GM23338 (cell line): ENCODE measurements at regions not wholly inside any gene's neighbourhood (a gene's known extent, or its start where the extent isn't known, plus 50 kb on each side); places are given as distances from the start of the nearest gene placed in this dataset.

ENCODE experiments used
- ATAC-seq: fragments of 200-7000 bp; cut with Tn5 transposase; 3 replicates; pipeline ENCODE4 v1.9.1; 2020
- DNase-seq: peaks from one replicate; pipeline ENCODE4 v3.0.0-alpha.2; 2015; ENCODE audit warnings: low spot score
- H2AFZ ChIP-seq: fragments of 200-600 bp; sonication (generic); 2 replicates; pipeline ENCODE4 v1.8.0; 2016; ENCODE audit warnings: antibody characterized with exemption, mild to moderate bottlenecking, moderate library complexity
- H3F3A ChIP-seq: fragments of 200-600 bp; sonication (generic); replicated peaks from 2 replicates; pipeline ENCODE4 v1.8.0; 2017; ENCODE audit warnings: antibody characterized with exemption, mixed run types, low read depth
- H3K27ac ChIP-seq: fragments of 200-600 bp; sonication (generic); 2 replicates; pipeline ENCODE4 v1.6.1; 2016; ENCODE audit warnings: low read depth
- H3K27me3 ChIP-seq: fragments of 200-600 bp; sonication (generic); 2 replicates; pipeline ENCODE4 v1.8.0; 2016; ENCODE audit warnings: mild to moderate bottlenecking, mixed run types, moderate library complexity; ENCODE audit not compliant: insufficient read depth
- H3K36me3 ChIP-seq: fragments of 200-600 bp; sonication (generic); 2 replicates; pipeline ENCODE4 v1.8.0; 2016; ENCODE audit warnings: mild to moderate bottlenecking; ENCODE audit not compliant: insufficient read depth
- H3K4me1 ChIP-seq: fragments of 200-600 bp; sonication (generic); 2 replicates; pipeline ENCODE4 v1.8.0; 2016; ENCODE audit warnings: mild to moderate bottlenecking, moderate library complexity; ENCODE audit not compliant: insufficient read depth
- H3K4me2 ChIP-seq: fragments of 200-600 bp; sonication (generic); 2 replicates; pipeline ENCODE4 v1.7.1; 2017; ENCODE audit warnings: mixed run types
- H3K4me3 ChIP-seq: fragments of 200-600 bp; sonication (generic); 2 replicates; pipeline ENCODE4 v1.6.1; 2016; ENCODE audit warnings: mixed run types
- H3K79me2 ChIP-seq: fragments of 200-600 bp; sonication (generic); replicated peaks from 2 replicates; pipeline ENCODE4 v1.8.0; 2017; ENCODE audit warnings: mild to moderate bottlenecking; ENCODE audit not compliant: insufficient read depth
- H3K9me2 ChIP-seq: fragments of 200-600 bp; sonication (generic); 2 replicates; pipeline ENCODE4 v1.8.0; 2017; ENCODE audit not compliant: insufficient read depth
- H4K20me1 ChIP-seq: fragments of 200-600 bp; sonication (generic); replicated peaks from 2 replicates; pipeline ENCODE4 v1.8.0; 2017; ENCODE audit warnings: mild to moderate bottlenecking; ENCODE audit not compliant: insufficient read depth
- H3K27ac Mint-ChIP-seq: 2 replicates; pipeline ENCODE4 v1.8.0; 2020; ENCODE audit warnings: inconsistent platforms, mild to moderate bottlenecking, moderate library complexity, mixed read lengths
- H3K27me3 Mint-ChIP-seq: 3 replicates; pipeline ENCODE4 v1.8.0; 2022; ENCODE audit warnings: low read depth, mild to moderate bottlenecking, moderate library complexity, mixed read lengths, inconsistent platforms; ENCODE audit not compliant: insufficient read depth, poor library complexity
- H3K36me3 Mint-ChIP-seq: 3 replicates; pipeline ENCODE4 v1.8.0; 2021; ENCODE audit warnings: low read depth, mild to moderate bottlenecking, inconsistent platforms, moderate library complexity, mixed read lengths
- H3K4me1 Mint-ChIP-seq: 3 replicates; pipeline ENCODE4 v1.8.0; 2020; ENCODE audit warnings: mild to moderate bottlenecking, inconsistent platforms, mixed read lengths
- H3K4me3 Mint-ChIP-seq: 3 replicates; pipeline ENCODE4 v1.8.0; 2021; ENCODE audit warnings: moderate library complexity, mild to moderate bottlenecking, inconsistent platforms, mixed read lengths
- H3K9me3 Mint-ChIP-seq: 3 replicates; pipeline ENCODE4 v1.8.0; 2020; ENCODE audit warnings: moderate library complexity, mild to moderate bottlenecking, inconsistent platforms, mixed read lengths
- CREB1 ChIP-seq: fragments of 250-450 bp; sonication (Bioruptor Pico); IDR thresholded peaks from 2 replicates; pipeline ENCODE4 v1.5.0; 2020; ENCODE audit warnings: low read depth, mild to moderate bottlenecking, moderate library complexity
- EZH2 ChIP-seq: fragments of 200-600 bp; sonication (generic); IDR thresholded peaks from one replicate; pipeline ENCODE4 v1.8.0; 2017; ENCODE audit warnings: antibody characterized with exemption, mild to moderate bottlenecking, low read depth; ENCODE audit not compliant: unreplicated experiment
- EZH2phosphoT487 ChIP-seq: fragments of 200-600 bp; sonication (generic); IDR thresholded peaks from one replicate; pipeline ENCODE4 v1.8.1; 2018; ENCODE audit warnings: antibody characterized with exemption; ENCODE audit not compliant: unreplicated experiment
- NANOG ChIP-seq: IDR thresholded peaks from 2 replicates; pipeline ENCODE4 v1.6.1; 2016; ENCODE audit warnings: antibody characterized with exemption, borderline replicate concordance
- POLR2AphosphoS5 ChIP-seq: IDR thresholded peaks from 2 replicates; pipeline ENCODE4 v1.6.1; 2016; ENCODE audit warnings: antibody characterized with exemption, low read depth
- STAT1 ChIP-seq: IDR thresholded peaks from one replicate; pipeline ENCODE4 v1.6.1; 2016; ENCODE audit warnings: antibody characterized with exemption; ENCODE audit not compliant: unreplicated experiment
- ZNF331 ChIP-seq: fragments of 250-450 bp; sonication (Bioruptor Pico); IDR thresholded peaks from 2 replicates; pipeline ENCODE4 v1.5.0; 2020; ENCODE audit warnings: low read depth, mild to moderate bottlenecking, moderate library complexity
- ZNF462 ChIP-seq: fragments of 250-450 bp; sonication (Bioruptor Pico); IDR thresholded peaks from 2 replicates; pipeline ENCODE4 v1.5.0; 2020; ENCODE audit warnings: mild to moderate bottlenecking, moderate library complexity
- TF ChIP-seq, protein P1 (sequence below), 2 experiments: fragments of 200-600 bp in 1 of 2; sonication (generic) in 1 of 2; conservative IDR thresholded peaks; 2 replicates each; pipeline versions ENCODE4 v1.5.1 to v1.6.1; 2016 to 2017; ENCODE audit warnings: antibody characterized with exemption in 2 of 2, low read depth in 2 of 2, mild to moderate bottlenecking in 2 of 2, moderate library complexity in 1 of 2
- TF ChIP-seq, protein P2 (sequence below): IDR thresholded peaks from one replicate; pipeline ENCODE4 v1.6.1; 2018; ENCODE audit warnings: antibody characterized with exemption; ENCODE audit not compliant: unreplicated experiment
- TF ChIP-seq, protein P3 (sequence below): IDR thresholded peaks from 2 replicates; pipeline ENCODE4 v1.6.1; 2016; ENCODE audit warnings: antibody characterized with exemption

GRCh38 chr20:60906555-60906954 is 345.5 kb upstream of the CDH4 start (continued):
- TF ChIP-seq, protein P1, sequence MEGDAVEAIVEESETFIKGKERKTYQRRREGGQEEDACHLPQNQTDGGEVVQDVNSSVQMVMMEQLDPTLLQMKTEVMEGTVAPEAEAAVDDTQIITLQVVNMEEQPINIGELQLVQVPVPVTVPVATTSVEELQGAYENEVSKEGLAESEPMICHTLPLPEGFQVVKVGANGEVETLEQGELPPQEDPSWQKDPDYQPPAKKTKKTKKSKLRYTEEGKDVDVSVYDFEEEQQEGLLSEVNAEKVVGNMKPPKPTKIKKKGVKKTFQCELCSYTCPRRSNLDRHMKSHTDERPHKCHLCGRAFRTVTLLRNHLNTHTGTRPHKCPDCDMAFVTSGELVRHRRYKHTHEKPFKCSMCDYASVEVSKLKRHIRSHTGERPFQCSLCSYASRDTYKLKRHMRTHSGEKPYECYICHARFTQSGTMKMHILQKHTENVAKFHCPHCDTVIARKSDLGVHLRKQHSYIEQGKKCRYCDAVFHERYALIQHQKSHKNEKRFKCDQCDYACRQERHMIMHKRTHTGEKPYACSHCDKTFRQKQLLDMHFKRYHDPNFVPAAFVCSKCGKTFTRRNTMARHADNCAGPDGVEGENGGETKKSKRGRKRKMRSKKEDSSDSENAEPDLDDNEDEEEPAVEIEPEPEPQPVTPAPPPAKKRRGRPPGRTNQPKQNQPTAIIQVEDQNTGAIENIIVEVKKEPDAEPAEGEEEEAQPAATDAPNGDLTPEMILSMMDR (conservative IDR thresholded peaks at IDR 0.05; ENCODE audit: low read depth in 2 of 2) = no peak
- TF ChIP-seq CREB1 (CRISPR knock-in tag) (no peak), ZNF331 (CRISPR knock-in tag) (no peak)
- TF ChIP-seq, protein P2, sequence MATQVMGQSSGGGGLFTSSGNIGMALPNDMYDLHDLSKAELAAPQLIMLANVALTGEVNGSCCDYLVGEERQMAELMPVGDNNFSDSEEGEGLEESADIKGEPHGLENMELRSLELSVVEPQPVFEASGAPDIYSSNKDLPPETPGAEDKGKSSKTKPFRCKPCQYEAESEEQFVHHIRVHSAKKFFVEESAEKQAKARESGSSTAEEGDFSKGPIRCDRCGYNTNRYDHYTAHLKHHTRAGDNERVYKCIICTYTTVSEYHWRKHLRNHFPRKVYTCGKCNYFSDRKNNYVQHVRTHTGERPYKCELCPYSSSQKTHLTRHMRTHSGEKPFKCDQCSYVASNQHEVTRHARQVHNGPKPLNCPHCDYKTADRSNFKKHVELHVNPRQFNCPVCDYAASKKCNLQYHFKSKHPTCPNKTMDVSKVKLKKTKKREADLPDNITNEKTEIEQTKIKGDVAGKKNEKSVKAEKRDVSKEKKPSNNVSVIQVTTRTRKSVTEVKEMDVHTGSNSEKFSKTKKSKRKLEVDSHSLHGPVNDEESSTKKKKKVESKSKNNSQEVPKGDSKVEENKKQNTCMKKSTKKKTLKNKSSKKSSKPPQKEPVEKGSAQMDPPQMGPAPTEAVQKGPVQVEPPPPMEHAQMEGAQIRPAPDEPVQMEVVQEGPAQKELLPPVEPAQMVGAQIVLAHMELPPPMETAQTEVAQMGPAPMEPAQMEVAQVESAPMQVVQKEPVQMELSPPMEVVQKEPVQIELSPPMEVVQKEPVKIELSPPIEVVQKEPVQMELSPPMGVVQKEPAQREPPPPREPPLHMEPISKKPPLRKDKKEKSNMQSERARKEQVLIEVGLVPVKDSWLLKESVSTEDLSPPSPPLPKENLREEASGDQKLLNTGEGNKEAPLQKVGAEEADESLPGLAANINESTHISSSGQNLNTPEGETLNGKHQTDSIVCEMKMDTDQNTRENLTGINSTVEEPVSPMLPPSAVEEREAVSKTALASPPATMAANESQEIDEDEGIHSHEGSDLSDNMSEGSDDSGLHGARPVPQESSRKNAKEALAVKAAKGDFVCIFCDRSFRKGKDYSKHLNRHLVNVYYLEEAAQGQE = no peak

DNA sequence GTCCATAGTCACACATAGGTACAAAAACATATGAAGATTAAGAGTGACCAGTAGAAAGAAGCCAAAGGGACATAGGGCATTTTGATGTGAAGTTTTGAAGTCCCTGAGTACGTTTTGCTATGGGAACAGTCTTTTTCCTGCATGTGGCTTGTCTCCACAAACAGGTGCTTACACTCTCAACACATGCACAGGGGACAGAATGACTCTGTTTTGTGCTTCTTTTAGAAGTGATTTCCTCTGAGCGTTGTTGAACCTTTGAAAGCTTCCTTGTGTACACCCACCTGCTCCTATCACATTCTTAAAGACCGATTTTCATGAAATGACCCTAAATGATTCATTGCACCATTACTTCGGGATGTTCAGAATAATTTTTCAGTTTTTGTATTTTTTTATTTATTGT is 338.8 kb upstream of the CDH4 start:
- DNase-seq = no peak
- H3K27me3 Mint-ChIP-seq = peaks cover 9% of the 10 kb centered on the region
- Histone ChIP-seq H3K27ac (no peak overlapping the region), H4K20me1 (no peaks in the 10 kb centered on the region), H3K4me2 (no peak overlapping the region), H3K36me3 (peaks cover 4% of the 10 kb centered on the region; the same call in 1 of the 2 replicates), H3K4me3 (no peak overlapping the region), H3F3A (no peaks in the 10 kb centered on the region), H3K4me1 (no peaks in the 10 kb centered on the region), H3K9me2 (no peaks in the 10 kb centered on the region), H3K79me2 (no peaks in the 10 kb centered on the region), H2AFZ (no peak overlapping the region), H3K27me3 (peaks cover 4% of the 10 kb centered on the region; the same call in 1 of the 2 replicates)
- no peak for ATAC-seq
- H3K9me3 Mint-ChIP-seq = peaks cover 16% of the 10 kb centered on the region; the same call in 1 of the 3 replicates
- H3K36me3 Mint-ChIP-seq = no peaks in the 10 kb centered on the region
- H3K27ac Mint-ChIP-seq = no peak overlapping the region
- no peak overlapping the region for H3K4me3 Mint-ChIP-seq
- no peaks in the 10 kb centered on the region for H3K4me1 Mint-ChIP-seq
- TF ChIP-seq EZH2 = no peak
- no peak for TF ChIP-seq EZH2phosphoT487
- TF ChIP-seq NANOG = no peak
- TF ChIP-seq, protein P3, sequence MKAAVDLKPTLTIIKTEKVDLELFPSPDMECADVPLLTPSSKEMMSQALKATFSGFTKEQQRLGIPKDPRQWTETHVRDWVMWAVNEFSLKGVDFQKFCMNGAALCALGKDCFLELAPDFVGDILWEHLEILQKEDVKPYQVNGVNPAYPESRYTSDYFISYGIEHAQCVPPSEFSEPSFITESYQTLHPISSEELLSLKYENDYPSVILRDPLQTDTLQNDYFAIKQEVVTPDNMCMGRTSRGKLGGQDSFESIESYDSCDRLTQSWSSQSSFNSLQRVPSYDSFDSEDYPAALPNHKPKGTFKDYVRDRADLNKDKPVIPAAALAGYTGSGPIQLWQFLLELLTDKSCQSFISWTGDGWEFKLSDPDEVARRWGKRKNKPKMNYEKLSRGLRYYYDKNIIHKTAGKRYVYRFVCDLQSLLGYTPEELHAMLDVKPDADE = no peak
- TF ChIP-seq POLR2AphosphoS5 = no peak
- no peak for TF ChIP-seq STAT1
- no peak for TF ChIP-seq ZNF462 (CRISPR knock-in tag)
